ENCODE measurements at regions not wholly inside any gene's neighbourhood (a gene's known extent, or its start where the extent isn't known, plus 50 kb on each side); places are given as distances from the start of the nearest gene placed in this dataset.
"Not testable (repeated sequence)": the region's sequence is repeated elsewhere in the genome, so short reads cannot be mapped to it uniquely, and the experiment has no call there.

DNA sequence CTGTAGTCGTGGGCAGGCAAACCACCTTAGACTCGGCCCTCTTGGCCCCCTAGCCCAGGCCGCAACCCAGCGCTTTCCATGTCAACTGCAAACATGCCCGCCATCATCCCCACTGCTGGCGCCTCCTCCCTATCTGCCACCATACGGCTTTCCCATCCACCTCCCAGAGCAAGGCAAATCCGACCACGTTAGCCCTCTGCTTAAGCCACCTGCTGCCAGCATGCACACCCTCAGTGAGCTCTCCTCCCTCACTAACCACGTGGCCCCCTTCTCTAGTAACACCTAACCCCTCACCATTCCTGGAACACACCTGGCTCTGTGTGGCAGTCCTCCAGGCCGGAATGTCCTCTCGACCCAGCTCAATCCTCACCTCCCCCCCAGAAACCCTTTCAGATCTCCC is 534.8 kb downstream of the TP53TG3F start:
- TF ChIP-seq, protein P1, sequence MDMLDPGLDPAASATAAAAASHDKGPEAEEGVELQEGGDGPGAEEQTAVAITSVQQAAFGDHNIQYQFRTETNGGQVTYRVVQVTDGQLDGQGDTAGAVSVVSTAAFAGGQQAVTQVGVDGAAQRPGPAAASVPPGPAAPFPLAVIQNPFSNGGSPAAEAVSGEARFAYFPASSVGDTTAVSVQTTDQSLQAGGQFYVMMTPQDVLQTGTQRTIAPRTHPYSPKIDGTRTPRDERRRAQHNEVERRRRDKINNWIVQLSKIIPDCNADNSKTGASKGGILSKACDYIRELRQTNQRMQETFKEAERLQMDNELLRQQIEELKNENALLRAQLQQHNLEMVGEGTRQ (IDR thresholded peaks at IDR 0.05; ENCODE audit: low read depth, low read length) = not testable (repeated sequence)
- not testable (repeated sequence) for TF ChIP-seq CEBPB (IDR thresholded peaks at IDR 0.05; ENCODE audit: low read depth, low read length); POLR2A (IDR thresholded peaks at IDR 0.05; ENCODE audit: low read depth, low read length); MXI1 (IDR thresholded peaks at IDR 0.05; ENCODE audit: borderline replicate concordance, low read depth, low read length); RAD21 (IDR thresholded peaks at IDR 0.05; ENCODE audit: low read length)
- TF ChIP-seq, protein P2, sequence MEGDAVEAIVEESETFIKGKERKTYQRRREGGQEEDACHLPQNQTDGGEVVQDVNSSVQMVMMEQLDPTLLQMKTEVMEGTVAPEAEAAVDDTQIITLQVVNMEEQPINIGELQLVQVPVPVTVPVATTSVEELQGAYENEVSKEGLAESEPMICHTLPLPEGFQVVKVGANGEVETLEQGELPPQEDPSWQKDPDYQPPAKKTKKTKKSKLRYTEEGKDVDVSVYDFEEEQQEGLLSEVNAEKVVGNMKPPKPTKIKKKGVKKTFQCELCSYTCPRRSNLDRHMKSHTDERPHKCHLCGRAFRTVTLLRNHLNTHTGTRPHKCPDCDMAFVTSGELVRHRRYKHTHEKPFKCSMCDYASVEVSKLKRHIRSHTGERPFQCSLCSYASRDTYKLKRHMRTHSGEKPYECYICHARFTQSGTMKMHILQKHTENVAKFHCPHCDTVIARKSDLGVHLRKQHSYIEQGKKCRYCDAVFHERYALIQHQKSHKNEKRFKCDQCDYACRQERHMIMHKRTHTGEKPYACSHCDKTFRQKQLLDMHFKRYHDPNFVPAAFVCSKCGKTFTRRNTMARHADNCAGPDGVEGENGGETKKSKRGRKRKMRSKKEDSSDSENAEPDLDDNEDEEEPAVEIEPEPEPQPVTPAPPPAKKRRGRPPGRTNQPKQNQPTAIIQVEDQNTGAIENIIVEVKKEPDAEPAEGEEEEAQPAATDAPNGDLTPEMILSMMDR (conservative IDR thresholded peaks at IDR 0.05; ENCODE audit: low read depth, low read length) = not testable (repeated sequence)

Measured in IMR-90 (cell line).